ENCODE measurements at regions not wholly inside any gene's neighbourhood (a gene's known extent, or its start where the extent isn't known, plus 50 kb on each side); places are given as distances from the start of the nearest gene placed in this dataset.

GRCh38 chr9:75440914-75441313, 352.6 kb downstream of the OSTF1 start:
- TF ChIP-seq PBX3 (IDR thresholded peaks at IDR 0.05) (no peak), NRF1 (IDR thresholded peaks at IDR 0.05; ENCODE audit: low read depth, low read length) (no peak), ELF1 (IDR thresholded peaks at IDR 0.05) (no peak), TCF12 (IDR thresholded peaks at IDR 0.05) (no peak), POLR2AphosphoS5 (IDR thresholded peaks at IDR 0.05; ENCODE audit: low read depth, low read length) (no peak), NFIC (IDR thresholded peaks at IDR 0.05; ENCODE audit: borderline replicate concordance) (no peak), EZH2phosphoT487 (IDR thresholded peaks at IDR 0.05; ENCODE audit: borderline replicate concordance, low read depth) (no peak), SMC3 (IDR thresholded peaks at IDR 0.05; ENCODE audit: low read depth, low read length) (no peak), CHD2 (IDR thresholded peaks at IDR 0.05; ENCODE audit: low read length, partially characterized antibody) (no peak), USF1 (IDR thresholded peaks at IDR 0.05; ENCODE audit: borderline replicate concordance, low read depth) (no peak), CTCF (IDR thresholded peaks at IDR 0.05) (no peak), ZBTB33 (IDR thresholded peaks at IDR 0.05; ENCODE audit: borderline replicate concordance, low read depth) (no peak)
- DNase-seq = no peak
- Histone ChIP-seq H3K36me3 (replicated peaks in 1 of 2; ENCODE audit: control insufficient read depth in 1 of 2, insufficient read depth in 2 of 2, low read length in 1 of 2) (no peaks in the 10 kb centered on the region), H3K9me3 (no peaks in the 10 kb centered on the region), H3K9me2 (no peaks in the 10 kb centered on the region), H3K79me2 (ENCODE audit: insufficient read depth) (no peaks in the 10 kb centered on the region), H4K20me1 (ENCODE audit: insufficient read depth) (no peaks in the 10 kb centered on the region), H3K4me2 (no peak overlapping the region), H2AFZ (ENCODE audit: low read depth) (no peak overlapping the region), H3K4me1 (ENCODE audit: control insufficient read depth in 1 of 2, insufficient read depth in 2 of 2, low read depth in 1 of 2, low read length in 1 of 2) (no peaks in the 10 kb centered on the region), H3K9ac (no peak overlapping the region), H3K4me3 (ENCODE audit: low read depth in 2 of 2, low read length in 1 of 2) (no peak overlapping the region), H3K27ac (ENCODE audit: low read depth in 2 of 2, low read length in 1 of 2) (no peak overlapping the region), H3F3A (replicated peaks; ENCODE audit: insufficient read depth) (no peaks in the 10 kb centered on the region), H3K27me3 (ENCODE audit: insufficient read depth) (no peaks in the 10 kb centered on the region)
- CTCF ChIA-PET = interaction anchor here (0.7 kb wide), 1 partner anchor 417 kb away, joined by 3 read pairs; no protein-coding TSS in a partner anchor
- WGBS (ENCODE audit: low lambda C conversion rate) = 24% methylated on average over 4 of the region's 4 CpGs
- POLR2A ChIA-PET = no interaction called here

- ChIA-PET POLR2A (no interaction called here), CTCF (no interaction called here)
- no peak for DNase-seq
- no peaks in the 10 kb centered on the region for H4K20me1 ChIP-seq (ENCODE audit: insufficient read depth)
- H3K4me3 ChIP-seq (ENCODE audit: low read depth in 2 of 2, low read length in 1 of 2) = no peak overlapping the region
- H3K9me3 ChIP-seq = no peaks in the 10 kb centered on the region
- H3K27me3 ChIP-seq (ENCODE audit: insufficient read depth) = no peaks in the 10 kb centered on the region
- no peaks in the 10 kb centered on the region for H3K4me1 ChIP-seq (ENCODE audit: control insufficient read depth in 1 of 2, insufficient read depth in 2 of 2, low read depth in 1 of 2, low read length in 1 of 2)
- no peak overlapping the region for H3K9ac ChIP-seq
- no peaks in the 10 kb centered on the region for H3F3A ChIP-seq (replicated peaks; ENCODE audit: insufficient read depth)
- H3K36me3 ChIP-seq (replicated peaks in 1 of 2; ENCODE audit: control insufficient read depth in 1 of 2, insufficient read depth in 2 of 2, low read length in 1 of 2) = no peaks in the 10 kb centered on the region
- H2AFZ ChIP-seq (ENCODE audit: low read depth) = no peak overlapping the region
- TF ChIP-seq FOXJ3 (CRISPR knock-in tag; IDR thresholded peaks at IDR 0.05) = no peak
- no peak for TF ChIP-seq USF2 (IDR thresholded peaks at IDR 0.05; ENCODE audit: borderline replicate concordance, low read depth, low read length)
- no peak overlapping the region for H3K27ac ChIP-seq (ENCODE audit: low read depth in 2 of 2, low read length in 1 of 2)
- H3K9me2 ChIP-seq = no peaks in the 10 kb centered on the region
- H3K4me2 ChIP-seq = no peak overlapping the region
- no peaks in the 10 kb centered on the region for H3K79me2 ChIP-seq (ENCODE audit: insufficient read depth)
Observed at GRCh38 chr9:75445144-75445543, 356.8 kb downstream of the OSTF1 start.
